PC-9 (cell line): ENCODE measurements at regions not wholly inside any gene's neighbourhood (a gene's known extent, or its start where the extent isn't known, plus 50 kb on each side); places are given as distances from the start of the nearest gene placed in this dataset.

Experiments
- BruUV-seq: library from RNA; stranded (reverse); fragments of 400-500 nt; replicated peaks from 2 replicates; lab custom pipeline; 2021; lab: Mats Ljungman, UMichigan
- CTCF ChIA-PET: fragments of 300-600 bp; sonication (Branson Sonifier 250); formaldehyde crosslinking; loops from one replicate; lab custom pipeline; 2022; ENCODE audit warnings: antibody characterized with exemption; lab: Charles Lee
- POLR2A ChIA-PET: fragments of 300-600 bp; sonication (Branson Sonifier 250); formaldehyde crosslinking; loops from one replicate; lab custom pipeline; 2022; ENCODE audit warnings: antibody characterized with exemption; ENCODE audit not compliant: unreplicated experiment; lab: Charles Lee
- DNase-seq, 2 experiments: peaks; one replicate each; pipeline versions ENCODE4 v3.0.0 to v3.0.0-alpha.2; 2015 to 2022; ENCODE audit warnings: mixed read lengths in 1 of 2
- H2AFZ ChIP-seq: fragments of 200-600 bp; sonication (generic); 2 replicates; pipeline ENCODE4 v1.8.1; 2017; ENCODE audit warnings: antibody characterized with exemption
- H3F3A ChIP-seq: fragments of 200-600 bp; sonication (generic); 2 replicates; pipeline ENCODE4 v1.8.1; 2017; ENCODE audit warnings: antibody characterized with exemption, mild to moderate bottlenecking, low read depth; ENCODE audit not compliant: insufficient read depth
- H3K27ac ChIP-seq: fragments of 200-600 bp; sonication (generic); 2 replicates; pipeline ENCODE4 v1.6.1; 2016; ENCODE audit warnings: mixed run types
- H3K27me3 ChIP-seq: fragments of 200-600 bp; sonication (generic); 2 replicates; pipeline ENCODE4 v1.6.1; 2016; ENCODE audit warnings: low read depth, mixed run types; ENCODE audit not compliant: insufficient read depth
- H3K36me3 ChIP-seq: fragments of 200-600 bp; sonication (generic); 2 replicates; pipeline ENCODE4 v1.6.1; 2016; ENCODE audit warnings: low read depth, mixed run types
- H3K4me1 ChIP-seq: fragments of 200-600 bp; sonication (generic); replicated peaks from 2 replicates; pipeline ENCODE4 v1.6.1; 2016; ENCODE audit warnings: mixed run types; ENCODE audit not compliant: insufficient read depth
- H3K4me2 ChIP-seq: fragments of 200-600 bp; sonication (generic); 2 replicates; pipeline ENCODE4 v1.6.1; 2017; ENCODE audit warnings: mixed run types
- H3K4me3 ChIP-seq: fragments of 200-600 bp; sonication (generic); 2 replicates; pipeline ENCODE4 v1.6.1; 2016; ENCODE audit warnings: mixed run types
- H3K79me2 ChIP-seq: fragments of 200-600 bp; sonication (generic); 2 replicates; pipeline ENCODE4 v1.6.1; 2017; ENCODE audit warnings: low read depth, mixed run types
- H3K9me2 ChIP-seq: fragments of 200-600 bp; sonication (generic); 2 replicates; pipeline ENCODE4 v1.8.1; 2017; ENCODE audit warnings: mild to moderate bottlenecking; ENCODE audit not compliant: insufficient read depth
- H3K9me3 ChIP-seq: fragments of 200-600 bp; sonication (generic); 2 replicates; pipeline ENCODE4 v1.8.1; 2016; ENCODE audit warnings: low read depth; ENCODE audit not compliant: insufficient read depth
- H4K20me1 ChIP-seq: fragments of 200-600 bp; sonication (generic); 2 replicates; pipeline ENCODE4 v1.8.1; 2017; ENCODE audit not compliant: insufficient read depth
- CTCF ChIP-seq: fragments of 200-600 bp; sonication (generic); conservative IDR thresholded peaks from 2 replicates; pipeline ENCODE4 v1.6.1; 2017; ENCODE audit warnings: mixed run types, antibody characterized with exemption, mild to moderate bottlenecking, moderate library complexity
- EZH2 ChIP-seq: fragments of 200-600 bp; sonication (generic); IDR thresholded peaks from 2 replicates; pipeline ENCODE4 v1.8.0; 2017; ENCODE audit warnings: antibody characterized with exemption, low read depth
- intact Hi-C: fragments of 100-400 bp; cut with micrococcal nuclease; formaldehyde crosslinking; loops from one replicate; pipeline ENCODE4 v1.10.0; 2022; ENCODE audit not compliant: unreplicated experiment

GRCh38 chr3:40848421-40848820 lies 323.7 kb downstream of the ZNF621 start:
- H3K36me3 ChIP-seq: no peaks in the 10 kb centered on the region
- H3K27ac ChIP-seq: no peak overlapping the region
- no peaks in the 10 kb centered on the region for H3K9me2 ChIP-seq
- no TSS peak for BruUV-seq
- H3K9me3 ChIP-seq: no peaks in the 10 kb centered on the region
- H3K4me3 ChIP-seq: no peak overlapping the region
- H3K4me1 ChIP-seq: peaks cover 13% of the 10 kb centered on the region
- peaks cover 12% of the 10 kb centered on the region; the same call in 1 of the 2 replicates for H3F3A ChIP-seq
- H3K27me3 ChIP-seq: no peaks in the 10 kb centered on the region
- ChIA-PET CTCF (no interaction called here), POLR2A (no interaction called here)
- no peak overlapping the region for H2AFZ ChIP-seq
- intact Hi-C loops: loop anchor here (10.0 kb wide), 1 partner anchor 264 kb away; no protein-coding TSS in a partner anchor
- DNase-seq: no peak
- TF ChIP-seq CTCF: no peak
- no peak for TF ChIP-seq EZH2
- H3K79me2 ChIP-seq: no peaks in the 10 kb centered on the region
- H3K4me2 ChIP-seq: no peak overlapping the region
- no peaks in the 10 kb centered on the region for H4K20me1 ChIP-seq

- Histone ChIP-seq H3K27ac (no peak overlapping the region), H3K4me2 (no peak overlapping the region), H4K20me1 (no peaks in the 10 kb centered on the region), H3K79me2 (no peaks in the 10 kb centered on the region), H2AFZ (no peak overlapping the region), H3K9me2 (no peaks in the 10 kb centered on the region), H3F3A (no peaks in the 10 kb centered on the region), H3K36me3 (no peaks in the 10 kb centered on the region), H3K4me1 (no peaks in the 10 kb centered on the region), H3K27me3 (no peaks in the 10 kb centered on the region), H3K9me3 (no peaks in the 10 kb centered on the region), H3K4me3 (no peak overlapping the region)
- BruUV-seq: no TSS peak
- DNase-seq: no peak
- intact Hi-C loops: no loop called here
- no peak for TF ChIP-seq CTCF
- POLR2A ChIA-PET: no interaction called here
- CTCF ChIA-PET: no interaction called here
Observed at GRCh38 chr3:40850861-40851260, 326.1 kb downstream of the ZNF621 start.

GRCh38 chr3:40851836-40852235 lies 327.1 kb downstream of the ZNF621 start:
- Histone ChIP-seq H3K9me3 (no peaks in the 10 kb centered on the region), H2AFZ (no peak overlapping the region), H3K27ac (no peak overlapping the region), H3K4me1 (no peaks in the 10 kb centered on the region), H3K4me3 (no peak overlapping the region), H3K36me3 (no peaks in the 10 kb centered on the region), H4K20me1 (no peaks in the 10 kb centered on the region), H3K79me2 (no peaks in the 10 kb centered on the region), H3K9me2 (no peaks in the 10 kb centered on the region), H3K4me2 (no peak overlapping the region), H3K27me3 (no peaks in the 10 kb centered on the region), H3F3A (no peaks in the 10 kb centered on the region)
- no TSS peak for BruUV-seq
- ChIA-PET POLR2A (no interaction called here), CTCF (no interaction called here)
- TF ChIP-seq EZH2: no peak
- no peak for TF ChIP-seq CTCF
- intact Hi-C loops: no loop called here
- DNase-seq: no peak
